ENCODE measurements at regions not wholly inside any gene's neighbourhood (a gene's known extent, or its start where the extent isn't known, plus 50 kb on each side); places are given as distances from the start of the nearest gene placed in this dataset.

GRCh38 chr2:238669046-238669445, 178.8 kb upstream of the TWIST2 start:
- no peak for TF ChIP-seq CTCF (IDR thresholded peaks at IDR 0.05)
- no peak for TF ChIP-seq ZFX (IDR thresholded peaks at IDR 0.05; ENCODE audit: borderline replicate concordance)
